ENCODE measurements at regions not wholly inside any gene's neighbourhood (a gene's known extent, or its start where the extent isn't known, plus 50 kb on each side); places are given as distances from the start of the nearest gene placed in this dataset.

GRCh38 chr7:68411742-68412141, 1186.5 kb upstream of the AUTS2 start:
- no peak for DNase-seq

GRCh38 chr7:68414631-68415425, 1183.4 kb upstream of the AUTS2 start:
- no peak for DNase-seq

GRCh38 chr7:68417002-68417401, 1181.3 kb upstream of the AUTS2 start:
- DNase-seq, result no peak

DNA sequence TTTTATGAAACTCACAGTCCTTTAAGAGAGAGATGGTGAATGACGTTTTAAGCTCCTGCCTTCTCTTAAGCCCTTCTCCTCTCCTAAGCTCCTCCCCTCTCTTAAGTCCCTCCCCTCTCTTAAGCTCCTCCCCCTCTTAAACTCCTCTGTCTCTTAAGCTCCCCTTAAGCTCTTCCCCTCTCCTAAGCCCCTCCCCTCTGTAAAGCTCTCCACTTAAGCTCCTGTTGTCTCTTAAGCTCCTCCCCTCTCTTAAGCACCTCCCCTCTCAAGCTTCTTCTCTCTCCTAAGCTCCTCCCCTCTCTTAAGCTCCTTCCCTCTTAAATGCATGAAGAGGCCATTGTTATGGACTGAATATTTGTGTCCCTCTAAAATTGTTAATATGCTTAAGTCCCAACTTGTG, 1180.6 kb upstream of the AUTS2 start:
- no peak for DNase-seq

DNA sequence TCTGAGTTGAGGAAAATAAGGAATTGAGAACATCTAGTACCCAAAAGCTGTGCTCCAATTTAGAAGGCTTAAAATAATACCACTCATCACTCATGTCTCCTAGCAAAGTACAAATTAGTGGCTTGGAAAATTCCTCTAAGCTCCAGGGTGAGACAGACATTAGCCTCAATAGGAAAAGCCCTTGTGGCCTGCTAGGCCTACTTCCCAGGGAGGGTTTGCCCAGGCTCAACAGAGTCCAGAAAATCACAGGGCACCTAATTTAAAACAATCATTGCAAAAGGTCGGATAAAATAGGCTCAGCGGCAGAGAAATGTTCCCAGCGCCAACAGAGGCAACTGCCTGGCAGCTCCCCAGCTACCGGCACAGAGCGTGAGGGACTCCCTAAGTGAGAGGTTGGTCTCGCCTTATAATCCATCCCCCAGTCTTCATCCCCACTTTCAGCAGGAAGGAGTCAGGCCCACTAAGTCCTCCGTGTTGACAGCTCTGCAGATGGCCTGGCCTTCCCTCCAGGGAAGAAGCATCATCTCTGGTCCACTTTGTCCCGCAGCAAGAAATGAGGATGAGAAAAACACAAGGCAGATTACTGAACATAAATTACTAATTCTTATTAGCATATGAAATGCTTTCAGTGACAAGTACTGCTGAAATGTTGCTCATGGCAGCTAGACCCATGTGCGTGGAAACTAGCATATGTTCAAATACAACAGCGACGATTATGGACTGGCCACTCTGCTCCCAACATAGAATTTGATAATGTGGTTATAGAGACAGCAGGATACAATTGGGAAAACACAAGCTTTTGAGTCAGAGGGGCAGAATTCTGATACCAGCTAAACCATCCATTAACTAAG, 1177.7 kb upstream of the AUTS2 start:
- DNase-seq, result no peak

DNA sequence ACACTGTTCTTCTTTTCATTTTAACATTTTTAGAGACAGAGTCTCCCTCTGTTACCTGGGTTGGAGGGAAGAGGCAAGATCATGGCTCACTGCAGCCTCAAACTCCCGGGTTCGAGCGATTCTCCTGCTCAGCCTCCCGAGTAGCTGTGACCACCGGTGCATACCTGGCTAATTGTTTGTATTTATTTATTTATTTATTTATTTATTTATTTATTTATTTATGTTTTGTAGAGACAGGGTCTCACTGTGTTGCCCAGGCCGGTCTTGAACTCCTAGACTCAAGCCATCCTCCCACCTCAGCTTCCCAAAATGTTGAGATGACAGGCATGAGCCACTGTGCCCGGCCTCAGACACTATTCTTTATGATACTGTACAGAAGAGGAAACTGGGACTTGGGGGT, 1176.6 kb upstream of the AUTS2 start:
- no peak for DNase-seq

DNA sequence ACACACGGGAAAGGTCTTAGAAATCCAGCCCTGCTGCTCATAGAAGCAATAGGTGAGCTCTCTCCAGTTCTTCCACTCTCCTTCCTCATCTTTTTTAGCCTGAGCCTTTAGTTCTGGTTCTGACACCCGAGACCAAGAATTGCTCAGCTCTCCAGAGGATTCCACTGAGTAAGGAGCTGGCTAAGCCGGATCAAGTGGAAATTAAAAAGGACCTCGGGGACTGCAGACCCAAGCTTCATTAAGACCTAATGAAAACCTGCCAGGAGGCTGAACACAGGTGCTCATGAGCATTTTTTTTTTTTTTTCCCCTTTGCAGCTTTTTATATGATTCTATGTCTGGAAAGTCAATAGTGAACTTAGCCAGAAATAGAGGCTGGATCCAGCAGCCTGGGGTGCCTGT, 1176.0 kb upstream of the AUTS2 start:
- DNase-seq, result no peak

DNA sequence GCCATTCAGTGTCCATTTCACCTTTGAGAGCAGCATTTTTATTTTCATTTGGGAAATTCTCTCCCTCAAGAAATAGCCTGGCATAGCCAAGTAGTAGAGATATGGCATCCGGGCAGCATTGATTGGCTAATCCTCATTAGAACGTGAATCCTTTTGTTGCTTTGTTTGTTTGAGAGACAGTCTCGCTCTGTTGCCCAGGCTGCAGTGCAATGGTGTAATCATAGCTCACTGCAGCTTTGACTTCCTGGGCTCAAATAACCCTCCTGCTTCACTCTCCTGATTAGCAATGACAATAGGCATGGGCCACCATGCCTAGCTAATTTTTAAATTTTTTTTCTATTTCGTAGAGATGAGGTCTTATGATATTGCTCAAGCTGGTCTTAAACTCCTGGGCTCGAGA, 1174.9 kb upstream of the AUTS2 start:
- no peak for DNase-seq

DNA sequence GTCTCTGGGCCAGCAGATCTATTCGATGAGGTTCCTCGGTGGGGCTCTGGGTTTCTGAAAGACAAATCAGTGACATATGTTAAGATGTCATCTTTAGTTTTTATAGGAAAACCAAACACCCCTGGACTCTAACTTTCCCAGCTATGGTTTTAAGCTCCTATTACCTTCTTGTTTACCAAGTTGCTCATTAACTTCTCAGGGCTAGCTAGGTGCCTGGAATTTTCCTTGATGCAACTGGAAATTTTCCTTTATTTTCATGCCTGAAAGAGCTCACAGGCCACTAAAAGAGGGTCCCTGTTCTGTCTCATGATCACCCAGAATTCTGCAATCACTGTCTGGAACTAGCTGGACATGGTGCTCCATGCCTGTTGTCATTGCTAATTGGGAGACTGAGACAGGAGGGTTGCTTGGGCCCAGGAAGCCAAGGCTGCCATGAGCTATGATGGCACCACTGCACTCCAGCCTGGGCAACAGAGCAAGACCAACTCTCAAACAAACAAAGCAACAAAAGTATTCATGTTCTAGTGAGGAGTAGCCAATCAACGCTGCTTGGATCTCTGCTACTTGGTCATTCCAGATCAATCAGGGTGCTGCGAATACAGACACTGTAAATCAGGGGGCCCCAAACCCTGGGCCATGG, 1173.5 kb upstream of the AUTS2 start:
- DNase-seq, result no peak

GRCh38 chr7:68425377-68425776, 1172.9 kb upstream of the AUTS2 start:
- DNase-seq, result no peak

DNA sequence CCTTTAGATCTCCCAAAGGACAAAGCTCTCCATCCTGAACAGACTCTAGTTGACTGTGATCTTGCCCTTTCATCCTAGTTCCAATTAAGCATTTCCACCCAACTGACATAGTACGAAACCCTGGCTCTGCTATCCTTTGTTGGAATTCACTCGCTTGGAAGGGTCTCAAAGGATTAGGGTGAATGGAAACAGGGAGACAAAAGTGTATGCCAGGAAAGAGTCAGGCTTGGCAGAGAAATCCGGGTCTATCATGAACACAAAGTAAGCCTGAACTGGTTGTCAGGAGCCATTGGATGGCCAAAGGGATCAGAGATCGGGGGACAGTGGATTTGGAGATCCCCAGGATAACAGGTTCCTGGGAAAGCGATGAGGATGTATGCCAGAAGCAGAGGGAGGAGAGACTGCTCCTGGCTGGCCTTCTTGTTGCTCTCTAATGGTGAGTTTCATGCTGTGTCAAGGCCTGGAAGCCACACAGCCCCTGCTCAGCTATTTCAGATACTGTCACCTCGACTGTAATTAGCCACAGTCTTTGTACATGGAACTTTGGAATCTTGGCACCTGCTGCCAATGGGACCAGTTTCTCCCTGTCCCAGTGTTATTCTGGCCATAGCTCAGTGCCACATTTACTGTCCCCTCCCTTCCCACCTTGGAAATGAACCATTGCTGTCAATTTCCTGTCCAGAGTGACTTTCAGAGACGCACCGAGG, 1168.7 kb upstream of the AUTS2 start:
- no peak for DNase-seq

- DNase-seq, result no peak
Observed at GRCh38 chr7:68432585-68432984, 1165.7 kb upstream of the AUTS2 start.

GRCh38 chr7:68433462-68434070, 1164.7 kb upstream of the AUTS2 start:
- no peak for DNase-seq

- no peak for DNase-seq
Observed at GRCh38 chr7:68434857-68435256, 1163.4 kb upstream of the AUTS2 start.

- no peak for DNase-seq
Observed at GRCh38 chr7:68438016-68438415, 1160.3 kb upstream of the AUTS2 start.

DNA sequence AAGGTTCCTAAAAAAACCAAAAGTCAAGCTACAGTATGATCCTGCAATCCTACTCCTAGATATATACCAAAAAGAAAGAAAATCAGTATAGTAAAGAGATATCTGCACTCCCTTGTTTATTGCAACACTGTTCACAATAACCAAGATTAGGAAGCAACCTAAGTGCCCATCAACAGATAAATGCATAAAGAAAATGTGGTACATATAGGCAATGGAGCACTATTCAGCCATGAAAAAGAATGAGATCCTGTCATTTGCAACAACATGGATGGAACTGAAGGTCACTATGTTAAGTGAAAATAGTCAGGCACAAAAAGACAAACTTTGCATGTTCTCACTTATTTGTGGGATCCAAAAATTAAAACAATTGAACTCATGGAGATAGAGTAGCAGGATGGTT, 1159.5 kb upstream of the AUTS2 start:
- no peak for DNase-seq

GRCh38 chr7:68439897-68440296, 1158.4 kb upstream of the AUTS2 start:
- DNase-seq, result no peak

DNA sequence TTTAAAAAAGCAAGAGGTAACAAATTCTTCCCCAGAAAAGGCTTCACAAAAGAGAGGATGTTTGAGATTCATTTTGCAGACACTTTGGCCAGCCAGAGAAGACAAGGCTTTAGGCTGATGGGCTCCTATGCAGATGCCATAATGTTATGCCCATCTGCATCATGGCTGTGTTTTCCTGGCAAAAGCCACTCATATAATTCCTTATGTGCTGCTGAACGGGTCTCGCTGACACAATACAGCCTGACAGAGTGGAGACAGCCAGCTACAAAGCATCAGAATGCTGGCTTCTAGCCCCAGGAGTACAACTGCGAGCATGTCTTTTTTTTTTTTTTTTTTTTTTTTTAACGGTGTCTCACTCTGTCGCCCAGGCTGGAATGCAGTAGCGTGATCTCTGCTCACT, 1157.4 kb upstream of the AUTS2 start:
- DNase-seq, result peak in 1 of 5 donors; percentile 0

- no peak for DNase-seq
Observed at GRCh38 chr7:68441645-68442044, 1156.6 kb upstream of the AUTS2 start.

DNA sequence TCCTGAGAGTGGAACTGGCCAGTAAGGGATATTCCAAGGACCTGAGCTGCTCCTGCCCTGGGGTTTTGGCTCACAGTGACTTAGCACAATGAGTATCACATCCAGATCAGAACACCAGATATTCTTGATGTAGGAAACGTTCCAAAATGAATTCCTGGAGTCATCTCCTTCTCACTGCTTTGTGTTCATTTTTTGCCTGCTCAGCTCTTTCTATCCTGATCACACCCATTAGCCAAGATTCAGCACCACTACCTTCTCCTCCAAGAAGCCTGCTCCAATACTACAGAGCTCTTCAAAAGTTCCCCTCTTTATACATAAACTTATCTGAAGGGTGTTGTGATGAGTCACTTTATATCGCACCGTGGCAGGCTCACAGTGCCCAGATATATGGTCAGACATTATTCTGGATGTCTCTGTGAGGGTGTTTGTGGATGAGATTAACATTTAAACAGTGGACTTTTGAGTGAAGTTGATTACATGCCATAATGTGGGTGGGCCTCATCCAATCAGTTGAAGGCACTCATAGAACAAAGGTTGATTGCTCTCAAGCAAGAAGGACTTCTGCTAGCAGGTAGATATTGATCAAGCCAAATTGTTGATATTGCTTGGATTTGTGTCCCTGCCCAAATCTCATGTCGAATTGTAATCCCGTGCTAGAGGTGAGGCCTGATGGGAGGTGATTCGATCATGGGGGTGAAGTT, 1155.2 kb upstream of the AUTS2 start:
- DNase-seq, result no peak

- DNase-seq, result no peak
Observed at GRCh38 chr7:68444042-68444441, 1154.2 kb upstream of the AUTS2 start.

DNA sequence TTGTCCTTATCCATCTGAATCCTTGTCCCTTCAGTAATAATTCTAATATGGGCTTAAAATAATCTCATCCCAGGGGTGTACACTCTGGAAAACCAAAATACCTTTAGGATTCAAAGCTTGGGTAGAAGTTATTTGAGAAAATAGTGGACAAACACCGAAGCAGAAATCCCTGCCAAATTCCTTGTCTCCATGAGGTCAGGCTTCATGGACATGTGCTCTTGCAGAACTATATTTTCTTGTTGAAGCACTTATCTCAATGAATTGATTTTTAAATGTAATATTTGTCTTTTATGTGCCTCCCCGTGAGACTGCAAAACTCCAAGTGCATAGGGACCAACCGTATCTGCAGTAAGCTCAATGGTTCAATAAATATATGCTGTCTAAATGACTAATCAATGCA, 1153.3 kb upstream of the AUTS2 start:
- no peak for DNase-seq
